K562 (cell line): ENCODE measurements at regions not wholly inside any gene's neighbourhood (a gene's known extent, or its start where the extent isn't known, plus 50 kb on each side); places are given as distances from the start of the nearest gene placed in this dataset.

ENCODE experiments used
- ATAC-seq: fragments of 200-7000 bp; cut with Tn5 transposase; 3 replicates; pipeline ENCODE4 v1.9.1; 2020; ENCODE audit warnings: moderate library complexity
- BruUV-seq: library from RNA; stranded (reverse); fragments of 400-500 nt; replicated peaks from 2 replicates; lab custom pipeline; 2021; lab: Mats Ljungman, UMichigan
- CTCF ChIA-PET: fragments of 300-600 bp; formaldehyde crosslinking; extraction: SDS; loops from one replicate; lab custom pipeline; 2021; ENCODE audit warnings: low intra/inter-chr PET ratio; lab: Yijun Ruan, JAX
- POLR2A ChIA-PET: fragments of 300-600, 350-650 bp; sonication (Branson Sonifier 250); formaldehyde crosslinking; extraction: SDS; loops from one replicate; lab custom pipeline; 2021; ENCODE audit warnings: antibody characterized with exemption, inconsistent platforms; lab: Yijun Ruan, JAX
- DNase-seq, 4 experiments: peaks; one replicate each; pipeline versions ENCODE4 v3.0.0 to v3.0.0-alpha.2; 2011 to 2018; ENCODE audit warnings: low spot score in 3 of 4, mixed read lengths in 3 of 4; ENCODE audit errors: extremely low read depth in 1 of 4
- FAIRE-seq: peaks from 2 replicates; lab custom pipeline; 2011; peaks lifted over from hg19 to GRCh38; lab: Jason Lieb, UNC
- H2AFZ ChIP-seq: 2 replicates; pipeline ENCODE4 v1.6.0; 2011; ENCODE audit warnings: low read depth, low read length, control low read depth, inconsistent platforms
- H3K27ac ChIP-seq: fragments of 200-600 bp; 3 replicates; pipeline ENCODE4 v1.8.0; 2011; ENCODE audit warnings: low read depth, mild to moderate bottlenecking, control low read depth, inconsistent platforms, low read length, moderate library complexity, mixed read lengths; ENCODE audit errors: extremely low read depth
- H3K27me3 ChIP-seq, 2 experiments: fragments of 300-600 bp in 1 of 2; 2 replicates in 1 of 2; 3 replicates in 1 of 2; pipeline versions ENCODE4 v1.6.0 to v1.8.0; 2011; ENCODE audit warnings: inconsistent platforms in 2 of 2, low read length in 2 of 2, mild to moderate bottlenecking in 1 of 2, mixed read lengths in 1 of 2, moderate library complexity in 1 of 2; ENCODE audit not compliant: control insufficient read depth in 2 of 2, insufficient read depth in 2 of 2
- H3K36me3 ChIP-seq: fragments of 300-600 bp; 3 replicates; pipeline ENCODE4 v1.8.0; 2011; ENCODE audit warnings: mild to moderate bottlenecking, low read length, inconsistent platforms; ENCODE audit not compliant: control insufficient read depth, insufficient read depth
- H3K4me1 ChIP-seq, 2 experiments: fragments of 200-600 bp in 1 of 2; replicated peaks in 1 of 2; 2 replicates in 1 of 2; 3 replicates in 1 of 2; pipeline versions ENCODE4 v1.5.1 to v1.8.0; 2011; ENCODE audit warnings: inconsistent platforms in 2 of 2, low read length in 2 of 2, mild to moderate bottlenecking in 1 of 2, mixed read lengths in 1 of 2, moderate library complexity in 1 of 2; ENCODE audit not compliant: control insufficient read depth in 2 of 2, insufficient read depth in 2 of 2
- H3K4me2 ChIP-seq: 2 replicates; pipeline ENCODE4 v1.6.1; 2011; ENCODE audit warnings: low read length, control low read depth, inconsistent platforms, mixed read lengths; ENCODE audit not compliant: insufficient read depth
- H3K4me3 ChIP-seq: fragments of 200-600 bp; sonication (generic), shearing (Covaris generic); 2 replicates; pipeline ENCODE4 v1.5.1; 2016; ENCODE audit warnings: control low read depth, inconsistent platforms
- H3K79me2 ChIP-seq: fragments of 200-600 bp; 3 replicates; pipeline ENCODE4 v1.8.0; 2011; ENCODE audit warnings: low read length, inconsistent platforms; ENCODE audit not compliant: control insufficient read depth, insufficient read depth
- H3K9ac ChIP-seq, 2 experiments: 2 replicates each; pipeline versions ENCODE4 v1.6.0 to v1.6.1; 2011; ENCODE audit warnings: low read depth in 2 of 2, low read length in 2 of 2, control low read depth in 1 of 2, inconsistent platforms in 1 of 2, mild to moderate bottlenecking in 1 of 2, mixed read lengths in 1 of 2; ENCODE audit not compliant: insufficient read depth in 1 of 2
- H3K9me1 ChIP-seq: one replicate; pipeline ENCODE4 v1.6.0; 2011; ENCODE audit warnings: inconsistent platforms, mild to moderate bottlenecking, low read length, moderate library complexity; ENCODE audit not compliant: control insufficient read depth, insufficient read depth
- H3K9me3 ChIP-seq: replicated peaks from 2 replicates; pipeline ENCODE4 v1.5.1; 2011; ENCODE audit warnings: low read depth, low read length, inconsistent platforms; ENCODE audit not compliant: control insufficient read depth, insufficient read depth
- H4K20me1 ChIP-seq: replicated peaks from 2 replicates; pipeline ENCODE4 v1.6.1; 2011; ENCODE audit warnings: low read length, inconsistent platforms, mixed read lengths; ENCODE audit not compliant: control insufficient read depth, insufficient read depth
- BCOR ChIP-seq: fragments of 450-650 bp; IDR thresholded peaks from 2 replicates; pipeline ENCODE4 v1.6.1; 2016
- CEBPG ChIP-seq, 3 experiments: fragments of 200-800 bp in 1 of 3; sonication (Bioruptor generic) in 1 of 3; sonication (generic) in 1 of 3; formaldehyde crosslinking in 1 of 3; IDR thresholded peaks in 2 of 3; conservative IDR thresholded peaks in 1 of 3; 2 replicates each; pipeline versions ENCODE4 v1.6.1 to v1.8.0; 2016 to 2022; ENCODE audit warnings: missing compliant biosample characterization in 2 of 3, missing genetic modification characterization in 2 of 3, mild to moderate bottlenecking in 1 of 3, missing genetic modification reagents in 1 of 3
- JUND ChIP-seq, 2 experiments: IDR thresholded peaks; 2 replicates in 1 of 2; 3 replicates in 1 of 2; pipeline ENCODE4 v1.6.1; 2011; ENCODE audit warnings: borderline replicate concordance in 2 of 2, low read depth in 2 of 2, low read length in 2 of 2, improper control_type of control experiment in 1 of 2, missing biosample characterization in 1 of 2, missing genetic modification characterization in 1 of 2, missing genetic modification reagents in 1 of 2
- KLF13 ChIP-seq: fragments of 450-650 bp; IDR thresholded peaks from 2 replicates; pipeline ENCODE4 v1.6.1; 2016; ENCODE audit warnings: missing genetic modification characterization, low read depth, mild to moderate bottlenecking, missing compliant biosample characterization, moderate library complexity, borderline replicate concordance
- MEIS2 ChIP-seq: fragments of 450-650 bp; IDR thresholded peaks from 2 replicates; pipeline ENCODE4 v1.6.1; 2014; ENCODE audit warnings: mild to moderate bottlenecking; ENCODE audit not compliant: partially characterized antibody
- NCOA4 ChIP-seq: fragments of 450-650 bp; IDR thresholded peaks from 2 replicates; pipeline ENCODE4 v1.6.1; 2018; ENCODE audit warnings: mild to moderate bottlenecking; ENCODE audit not compliant: partially characterized antibody
- PHB ChIP-seq: fragments of 250-450 bp; sonication (Bioruptor Pico); IDR thresholded peaks from 2 replicates; pipeline ENCODE4 v1.5.0; 2021
- WGBS: fragments of 100-300 bp; shearing (Covaris generic); methylation state at CpG from one replicate; pipeline ENCODE4 v1.1.6; 2016; ENCODE audit warnings: low coverage, mixed read lengths; ENCODE audit not compliant: insufficient coverage; ENCODE audit errors: missing lambda C conversion rate; 5-methylcytosine and 5-hydroxymethylcytosine counted together
- in situ Hi-C: fragments of 300-500 bp; cut with MboI; formaldehyde crosslinking; loops from 4 replicates; pipeline ENCODE4 v1.15.0; 2018; ENCODE audit warnings: inconsistent platforms, mixed read lengths
- intact Hi-C: fragments of 100-400 bp; cut with micrococcal nuclease; formaldehyde crosslinking; loops from 2 replicates; pipeline ENCODE4 v1.14.2; 2022
- TF ChIP-seq, protein P1 (sequence below): fragments of 250-450 bp; sonication (Bioruptor Pico); IDR thresholded peaks from 2 replicates; pipeline ENCODE4 v1.8.0; 2022; ENCODE audit warnings: moderate library complexity, mild to moderate bottlenecking, inconsistent platforms
- TF ChIP-seq, protein P2 (sequence below), 2 experiments: fragments of 450-650 bp in 1 of 2; sonication (generic) in 1 of 2; formaldehyde crosslinking in 1 of 2; IDR thresholded peaks in 1 of 2; conservative IDR thresholded peaks in 1 of 2; 2 replicates each; pipeline versions ENCODE4 v1.6.1 to v1.8.1; 2016 to 2023; ENCODE audit warnings: mild to moderate bottlenecking in 2 of 2, moderate library complexity in 2 of 2, inconsistent platforms in 1 of 2, missing genetic modification reagents in 1 of 2
- TF ChIP-seq, protein P3 (sequence below), 2 experiments: IDR thresholded peaks; 2 replicates each; pipeline ENCODE4 v1.6.1; 2011; ENCODE audit warnings: borderline replicate concordance in 1 of 2, control low read depth in 1 of 2, low read depth in 1 of 2, low read length in 1 of 2, mild to moderate bottlenecking in 1 of 2, mixed read lengths in 1 of 2, moderate library complexity in 1 of 2; ENCODE audit not compliant: insufficient read depth in 1 of 2, insufficient read length in 1 of 2, poor library complexity in 1 of 2, severe bottlenecking in 1 of 2; ENCODE audit errors: extremely low read depth in 1 of 2
- TF ChIP-seq, protein P4 (sequence below), 2 experiments: IDR thresholded peaks in 1 of 2; conservative IDR thresholded peaks in 1 of 2; 2 replicates each; pipeline ENCODE4 v1.6.1; 2016; ENCODE audit warnings: low read depth in 2 of 2, mild to moderate bottlenecking in 1 of 2, missing compliant biosample characterization in 1 of 2, missing genetic modification characterization in 1 of 2, moderate library complexity in 1 of 2
- TF ChIP-seq, protein P5 (sequence below): fragments of 450-650 bp; IDR thresholded peaks from 2 replicates; pipeline ENCODE4 v1.6.1; 2016

DNA sequence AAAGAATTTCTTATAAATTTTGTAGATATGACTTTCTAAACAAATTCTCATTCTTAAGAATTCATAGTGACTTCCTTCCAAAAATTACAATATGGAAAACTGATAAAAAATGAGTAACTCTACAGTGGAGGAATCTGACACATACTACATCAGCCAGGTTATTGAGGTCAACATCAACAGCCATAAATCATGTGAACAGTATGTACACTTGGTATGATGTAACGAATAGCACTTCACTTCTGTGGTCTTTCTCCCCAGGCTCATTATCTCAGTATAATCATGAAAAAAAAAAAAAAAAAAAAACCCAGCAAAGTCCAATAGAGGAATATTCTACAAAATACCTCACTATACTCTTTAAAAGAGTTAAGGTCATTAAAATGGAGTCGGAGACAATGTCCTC lies 111.2 kb upstream of the SUCLG2 start:
- intact Hi-C loops = no loop called here
- no peak for TF ChIP-seq BCOR
- TF ChIP-seq, protein P1, sequence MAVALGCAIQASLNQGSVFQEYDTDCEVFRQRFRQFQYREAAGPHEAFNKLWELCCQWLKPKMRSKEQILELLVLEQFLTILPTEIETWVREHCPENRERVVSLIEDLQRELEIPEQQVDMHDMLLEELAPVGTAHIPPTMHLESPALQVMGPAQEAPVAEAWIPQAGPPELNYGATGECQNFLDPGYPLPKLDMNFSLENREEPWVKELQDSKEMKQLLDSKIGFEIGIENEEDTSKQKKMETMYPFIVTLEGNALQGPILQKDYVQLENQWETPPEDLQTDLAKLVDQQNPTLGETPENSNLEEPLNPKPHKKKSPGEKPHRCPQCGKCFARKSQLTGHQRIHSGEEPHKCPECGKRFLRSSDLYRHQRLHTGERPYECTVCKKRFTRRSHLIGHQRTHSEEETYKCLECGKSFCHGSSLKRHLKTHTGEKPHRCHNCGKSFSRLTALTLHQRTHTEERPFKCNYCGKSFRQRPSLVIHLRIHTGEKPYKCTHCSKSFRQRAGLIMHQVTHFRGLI (CRISPR knock-in tag) = no peak
- TF ChIP-seq, protein P2, sequence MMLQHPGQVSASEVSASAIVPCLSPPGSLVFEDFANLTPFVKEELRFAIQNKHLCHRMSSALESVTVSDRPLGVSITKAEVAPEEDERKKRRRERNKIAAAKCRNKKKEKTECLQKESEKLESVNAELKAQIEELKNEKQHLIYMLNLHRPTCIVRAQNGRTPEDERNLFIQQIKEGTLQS (IDR thresholded peaks at IDR 0.05) = 0 out of 2 replicates have a peak, but pooled peaks have one; percentile 20
- TF ChIP-seq, protein P2 (CRISPR knock-in tag; conservative IDR thresholded peaks at IDR 0.05) = no peak
- no peak for TF ChIP-seq CEBPG (CRISPR knock-in tag; IDR thresholded peaks at IDR 0.05)
- peak in 1 of 2 experiments; percentile 59; a peak in 2 of 4 replicates for TF ChIP-seq CEBPG (tag; conservative IDR thresholded peaks at IDR 0.05 in 1 of 2, IDR thresholded peaks at IDR 0.05 in 1 of 2)
- TF ChIP-seq MEIS2 = peak; percentile 89
- no peak for TF ChIP-seq NCOA4
- TF ChIP-seq, protein P3, sequence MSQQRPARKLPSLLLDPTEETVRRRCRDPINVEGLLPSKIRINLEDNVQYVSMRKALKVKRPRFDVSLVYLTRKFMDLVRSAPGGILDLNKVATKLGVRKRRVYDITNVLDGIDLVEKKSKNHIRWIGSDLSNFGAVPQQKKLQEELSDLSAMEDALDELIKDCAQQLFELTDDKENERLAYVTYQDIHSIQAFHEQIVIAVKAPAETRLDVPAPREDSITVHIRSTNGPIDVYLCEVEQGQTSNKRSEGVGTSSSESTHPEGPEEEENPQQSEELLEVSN (IDR thresholded peaks at IDR 0.05; ENCODE audit: borderline replicate concordance in 1 of 2, extremely low read depth in 1 of 2, insufficient read depth in 1 of 2, insufficient read length in 1 of 2, low read depth in 1 of 2, low read length in 1 of 2, poor library complexity in 1 of 2, severe bottlenecking in 1 of 2) = no peak
- TF ChIP-seq, protein P4, sequence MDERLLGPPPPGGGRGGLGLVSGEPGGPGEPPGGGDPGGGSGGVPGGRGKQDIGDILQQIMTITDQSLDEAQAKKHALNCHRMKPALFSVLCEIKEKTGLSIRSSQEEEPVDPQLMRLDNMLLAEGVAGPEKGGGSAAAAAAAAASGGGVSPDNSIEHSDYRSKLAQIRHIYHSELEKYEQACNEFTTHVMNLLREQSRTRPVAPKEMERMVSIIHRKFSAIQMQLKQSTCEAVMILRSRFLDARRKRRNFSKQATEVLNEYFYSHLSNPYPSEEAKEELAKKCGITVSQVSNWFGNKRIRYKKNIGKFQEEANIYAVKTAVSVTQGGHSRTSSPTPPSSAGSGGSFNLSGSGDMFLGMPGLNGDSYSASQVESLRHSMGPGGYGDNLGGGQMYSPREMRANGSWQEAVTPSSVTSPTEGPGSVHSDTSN (CRISPR knock-in tag; IDR thresholded peaks at IDR 0.05; ENCODE audit: low read depth) = no peak
- TF ChIP-seq, protein P4 (tag; conservative IDR thresholded peaks at IDR 0.05; ENCODE audit: low read depth) = peak; percentile 63
- 0 out of 2 replicates have a peak, but pooled peaks have one; percentile 8 for TF ChIP-seq JUND (IDR thresholded peaks at IDR 0.05; ENCODE audit: borderline replicate concordance, low read depth, low read length)
- no peak for TF ChIP-seq JUND (tag; IDR thresholded peaks at IDR 0.05; ENCODE audit: borderline replicate concordance, low read depth, low read length)
- TF ChIP-seq KLF13 (tag) = no peak
- no peak for TF ChIP-seq PHB (CRISPR knock-in tag)
- TF ChIP-seq, protein P5, sequence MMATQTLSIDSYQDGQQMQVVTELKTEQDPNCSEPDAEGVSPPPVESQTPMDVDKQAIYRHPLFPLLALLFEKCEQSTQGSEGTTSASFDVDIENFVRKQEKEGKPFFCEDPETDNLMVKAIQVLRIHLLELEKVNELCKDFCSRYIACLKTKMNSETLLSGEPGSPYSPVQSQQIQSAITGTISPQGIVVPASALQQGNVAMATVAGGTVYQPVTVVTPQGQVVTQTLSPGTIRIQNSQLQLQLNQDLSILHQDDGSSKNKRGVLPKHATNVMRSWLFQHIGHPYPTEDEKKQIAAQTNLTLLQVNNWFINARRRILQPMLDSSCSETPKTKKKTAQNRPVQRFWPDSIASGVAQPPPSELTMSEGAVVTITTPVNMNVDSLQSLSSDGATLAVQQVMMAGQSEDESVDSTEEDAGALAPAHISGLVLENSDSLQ = peak; percentile 75; the same call in 1 of the 2 replicates

More for the DNA sequence above, 111.2 kb upstream of the SUCLG2 start:
- no peak overlapping the region for H3K9ac ChIP-seq
- H2AFZ ChIP-seq = no peak overlapping the region
- H3K36me3 ChIP-seq = no peaks in the 10 kb centered on the region
- no peak overlapping the region for H3K4me3 ChIP-seq
- H3K27ac ChIP-seq = no peak overlapping the region
- H3K79me2 ChIP-seq = no peaks in the 10 kb centered on the region
- in situ Hi-C loops = no loop called here
- FAIRE-seq (no peak), ATAC-seq (no peak), DNase-seq (peak in 1 of 4 experiments; percentile 0)
- no TSS peak for BruUV-seq
- no peaks in the 10 kb centered on the region for H3K4me1 ChIP-seq
- WGBS = 0% methylated on average over 1 of the region's 2 CpGs
- ChIA-PET POLR2A (no interaction called here), CTCF (no interaction called here)
- no peaks in the 10 kb centered on the region for H4K20me1 ChIP-seq
- no peaks in the 10 kb centered on the region for H3K27me3 ChIP-seq
- H3K4me2 ChIP-seq = no peak overlapping the region
- H3K9me1 ChIP-seq = no peaks in the 10 kb centered on the region
- H3K9me3 ChIP-seq = no peaks in the 10 kb centered on the region
